ENCODE measurements at regions not wholly inside any gene's neighbourhood (a gene's known extent, or its start where the extent isn't known, plus 50 kb on each side); places are given as distances from the start of the nearest gene placed in this dataset.

- TF ChIP-seq TAF1 (IDR thresholded peaks at IDR 0.05; ENCODE audit: borderline replicate concordance, low read depth, low read length) (no peak), REST (IDR thresholded peaks at IDR 0.05; ENCODE audit: low read depth, low read length) (no peak), KAT2A (conservative IDR thresholded peaks at IDR 0.05; ENCODE audit: control insufficient read depth, low read depth, low read length) (no peak), ZBTB4 (CRISPR knock-in tag; IDR thresholded peaks at IDR 0.05) (no peak), NFYB (IDR thresholded peaks at IDR 0.05; ENCODE audit: insufficient read depth, low read depth, low read length) (no peak), TARDBP (IDR thresholded peaks at IDR 0.05; ENCODE audit: borderline replicate concordance) (no peak), ZBTB40 (IDR thresholded peaks at IDR 0.05; ENCODE audit: borderline replicate concordance) (no peak), GABPA (IDR thresholded peaks at IDR 0.05; ENCODE audit: low read depth) (no peak), BMI1 (IDR thresholded peaks at IDR 0.05; ENCODE audit: borderline replicate concordance) (peak; percentile 27; the same call in 1 of the 2 replicates), HDAC2 (IDR thresholded peaks at IDR 0.05) (no peak), SIX5 (IDR thresholded peaks at IDR 0.05; ENCODE audit: low read depth, low read length, severe bottlenecking) (no peak), HDGF (IDR thresholded peaks at IDR 0.05) (no peak), RAD21 (IDR thresholded peaks at IDR 0.05; ENCODE audit: insufficient read depth, low read depth, low read length) (no peak), MLLT1 (IDR thresholded peaks at IDR 0.05) (no peak), ATF2 (IDR thresholded peaks at IDR 0.05; ENCODE audit: low read length) (no peak)
Observed at GRCh38 chr2:136049991-136050920, 64.8 kb upstream of the DARS1 start (continued).
